Left lobe of liver (tissue), 2 donors: ENCODE measurements at regions not wholly inside any gene's neighbourhood (a gene's known extent, or its start where the extent isn't known, plus 50 kb on each side); places are given as distances from the start of the nearest gene placed in this dataset.

ENCODE experiments used
- ATAC-seq: fragments of 200-7000 bp; cut with Tn5 transposase; one replicate; pipeline ENCODE4 v1.9.1; 2020; ENCODE audit warnings: mild to moderate bottlenecking, moderate library complexity
- DNase-seq: peaks from one replicate; pipeline ENCODE4 v3.0.0-alpha.2; 2020; ENCODE audit warnings: low spot score
- donor health status: DM: no; HTN: no; CAD: no; lungs with moderate emphysema.
- donor health status: DM: no; HTN: yes; CAD: no.

DNA sequence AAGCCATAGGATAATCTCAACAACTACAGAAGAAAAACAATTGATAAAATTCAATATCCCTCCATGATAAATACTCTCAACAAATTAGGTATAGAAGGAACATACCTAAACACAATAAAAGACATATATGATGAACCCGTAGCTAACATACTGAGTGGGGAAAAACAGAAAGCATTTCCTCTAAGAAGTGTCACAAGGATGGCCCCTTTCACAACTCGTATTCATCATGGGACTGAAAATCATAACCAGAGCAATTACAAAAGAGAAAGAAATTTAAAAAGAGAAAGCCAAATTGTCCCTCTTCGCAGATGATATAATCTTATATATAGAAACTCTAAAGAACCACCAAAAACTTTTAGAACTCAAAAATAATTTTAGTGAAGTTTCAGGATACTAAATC is 146.3 kb upstream of the RGMB start:
- DNase-seq (no peak), ATAC-seq (no peak)

- no peak for ATAC-seq
- no peak for DNase-seq
Observed at GRCh38 chr5:98630621-98631020, 142.8 kb upstream of the RGMB start.

- DNase-seq (no peak), ATAC-seq (no peak)
Observed at GRCh38 chr5:98631311-98632054, 142.0 kb upstream of the RGMB start.

- no peak for DNase-seq
- no peak for ATAC-seq
Observed at GRCh38 chr5:98635656-98636055, 137.8 kb upstream of the RGMB start.

- ATAC-seq: no peak
Observed at GRCh38 chr5:98637116-98637515, 136.3 kb upstream of the RGMB start.

DNA sequence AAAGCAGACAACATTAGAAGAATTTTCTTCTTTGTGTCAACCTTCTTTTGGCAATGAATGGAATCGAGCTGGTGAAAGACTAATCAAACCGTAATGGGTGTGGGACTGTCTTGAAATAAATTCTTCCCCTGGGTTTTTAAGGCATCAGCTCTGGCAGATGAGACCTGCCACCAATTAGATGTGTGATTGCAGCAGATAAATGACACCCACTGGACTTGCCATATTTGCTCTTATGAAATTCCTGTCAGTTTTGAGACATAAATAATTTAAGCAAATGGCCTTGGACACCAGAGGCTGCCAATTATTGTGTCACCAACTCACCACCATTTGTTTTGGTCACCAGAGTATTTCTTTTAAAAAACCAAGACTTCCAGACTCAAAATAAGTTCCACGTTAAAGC is 135.9 kb upstream of the RGMB start:
- ATAC-seq: no peak
- no peak for DNase-seq

More at GRCh38 chr5:98637116-98637515, 136.3 kb upstream of the RGMB start:
- no peak for DNase-seq

DNA sequence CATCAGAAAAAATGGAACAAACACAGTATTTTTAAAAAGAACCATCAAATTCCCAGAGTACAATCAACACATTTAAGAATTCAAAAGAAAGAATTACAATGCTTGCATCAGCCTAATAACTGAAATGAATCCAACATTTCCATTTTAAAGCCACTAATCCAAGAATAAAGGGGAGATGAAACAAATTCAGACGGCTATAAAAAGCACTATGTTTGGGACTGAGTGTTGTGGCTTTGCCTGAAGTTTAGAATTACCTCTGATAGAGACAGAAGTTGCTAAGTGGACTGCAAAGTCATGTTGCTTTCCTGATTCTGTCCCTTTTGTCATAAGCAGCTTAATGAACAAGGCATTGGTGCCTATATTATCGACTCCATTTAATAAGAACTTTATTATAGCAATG is 135.4 kb upstream of the RGMB start:
- DNase-seq (no peak), ATAC-seq (no peak)

- DNase-seq (no peak), ATAC-seq (no peak)
Observed at GRCh38 chr5:98638701-98639100, 134.8 kb upstream of the RGMB start.

DNA sequence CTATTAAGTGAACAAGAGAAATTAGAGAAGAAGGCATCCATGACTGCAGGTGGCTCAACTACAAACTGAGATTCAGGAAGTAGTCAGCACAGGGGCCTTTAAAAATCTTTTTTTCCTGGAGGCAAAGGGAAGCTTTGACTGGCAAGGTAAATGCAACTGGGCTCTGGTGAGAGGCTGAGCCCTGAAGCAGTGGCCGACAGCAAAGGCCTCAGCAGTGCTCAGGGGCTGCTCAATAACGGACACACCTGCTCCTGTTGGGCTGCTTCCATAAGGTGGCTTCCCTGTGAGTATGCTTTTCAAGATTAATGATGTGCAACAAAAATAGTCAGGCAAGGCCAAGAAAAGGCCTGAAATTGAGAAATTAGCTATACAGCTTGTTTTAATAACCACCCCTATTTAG is 134.2 kb upstream of the RGMB start:
- DNase-seq: no peak
- no peak for ATAC-seq

DNA sequence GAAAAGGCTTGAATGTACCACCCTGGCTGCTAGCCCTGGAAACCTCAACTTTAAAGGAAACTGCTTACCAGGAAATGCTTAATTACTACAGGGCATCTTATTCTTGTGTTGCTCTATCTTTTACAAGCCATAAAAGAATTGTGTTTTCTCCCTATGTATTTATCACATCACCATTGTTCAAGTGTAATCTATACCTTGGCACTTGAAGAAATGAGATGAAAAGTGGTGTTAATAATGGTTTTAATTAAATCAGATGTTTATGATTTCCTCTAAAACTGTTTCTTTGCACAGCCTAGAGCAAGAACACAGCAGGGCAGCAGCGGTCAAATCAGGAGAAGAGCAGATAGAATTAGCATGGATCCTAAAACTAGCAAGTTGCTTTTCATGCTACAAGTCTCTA is 131.8 kb upstream of the RGMB start:
- no peak for ATAC-seq
- no peak for DNase-seq

- DNase-seq (no peak), ATAC-seq (no peak)
Observed at GRCh38 chr5:98643569-98643968, 129.9 kb upstream of the RGMB start.

DNA sequence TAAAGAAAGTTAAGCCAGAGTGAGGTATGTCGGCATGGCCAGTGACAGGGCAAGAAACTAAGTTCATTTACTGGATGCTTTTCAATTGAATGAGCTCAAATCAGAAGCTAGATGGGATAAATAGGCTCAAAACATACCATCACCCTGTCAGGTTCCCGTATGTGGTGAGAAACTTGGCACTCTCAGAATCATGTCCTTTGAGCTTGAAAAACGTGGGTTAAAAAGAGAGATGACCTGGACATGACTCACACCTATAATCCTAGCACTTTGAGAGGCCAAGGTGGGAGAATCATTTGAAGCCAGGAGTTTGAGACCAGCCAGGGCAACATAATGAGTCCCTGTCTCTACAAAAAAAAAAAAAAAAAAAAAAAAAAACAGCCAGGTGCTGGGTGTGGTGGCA is 121.7 kb upstream of the RGMB start:
- no peak for ATAC-seq
- DNase-seq: no peak

DNA sequence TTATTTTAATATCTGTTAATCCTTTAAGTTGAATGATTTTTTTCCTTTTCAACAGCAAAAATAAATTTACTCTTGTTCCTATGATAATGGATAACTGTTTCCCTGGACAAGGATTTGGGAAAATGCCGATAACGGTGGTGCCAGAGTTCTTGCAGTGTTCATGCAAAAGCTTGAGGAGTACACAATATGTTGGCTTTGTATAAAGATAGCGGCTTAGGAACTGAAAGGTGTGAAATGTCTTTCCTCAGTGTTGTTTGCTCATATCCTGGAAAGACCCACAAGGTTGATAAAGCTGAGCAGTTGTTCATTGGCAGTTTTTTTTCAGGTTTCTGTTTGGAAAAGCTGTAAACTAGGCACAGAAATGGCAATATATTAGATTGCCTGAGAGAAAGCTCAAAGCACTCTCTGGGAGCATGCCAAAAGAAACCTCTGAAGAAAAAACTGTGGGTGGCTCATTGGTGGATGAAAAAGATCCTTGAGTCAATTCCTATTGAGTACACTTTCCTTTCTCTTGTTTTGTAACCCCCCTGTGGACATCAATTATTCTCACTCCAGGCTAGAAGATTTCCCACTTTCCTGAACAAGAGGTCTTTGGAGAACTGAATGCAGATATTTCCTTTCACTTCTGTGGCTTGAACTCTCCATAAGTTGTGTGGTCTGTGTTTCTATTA is 117.2 kb upstream of the RGMB start:
- DNase-seq (no peak), ATAC-seq (no peak)

DNA sequence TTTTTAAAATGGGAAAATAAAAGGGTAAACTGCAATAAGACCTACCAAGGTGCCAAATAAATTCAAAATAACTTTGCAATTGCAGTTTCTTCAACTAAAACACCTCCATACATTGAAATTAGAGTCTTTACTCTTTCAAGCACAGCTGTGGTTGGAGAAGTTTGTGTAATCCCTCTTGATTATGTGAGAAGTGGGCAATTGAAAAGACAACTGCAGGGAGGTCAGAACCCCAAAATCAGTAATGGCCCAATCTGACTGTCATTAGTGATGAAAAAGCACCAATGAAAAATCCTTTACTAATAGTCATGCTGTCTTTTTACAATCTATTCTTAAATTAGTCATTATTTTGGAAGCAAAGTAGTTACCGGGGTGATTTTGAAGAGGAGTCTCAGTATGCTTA is 116.7 kb upstream of the RGMB start:
- no peak for ATAC-seq
- no peak for DNase-seq

- DNase-seq: no peak
- ATAC-seq: no peak
Observed at GRCh38 chr5:98657559-98657958, 115.9 kb upstream of the RGMB start.

GRCh38 chr5:98663521-98663920 is 109.9 kb upstream of the RGMB start:
- ATAC-seq (no peak), DNase-seq (no peak)

DNA sequence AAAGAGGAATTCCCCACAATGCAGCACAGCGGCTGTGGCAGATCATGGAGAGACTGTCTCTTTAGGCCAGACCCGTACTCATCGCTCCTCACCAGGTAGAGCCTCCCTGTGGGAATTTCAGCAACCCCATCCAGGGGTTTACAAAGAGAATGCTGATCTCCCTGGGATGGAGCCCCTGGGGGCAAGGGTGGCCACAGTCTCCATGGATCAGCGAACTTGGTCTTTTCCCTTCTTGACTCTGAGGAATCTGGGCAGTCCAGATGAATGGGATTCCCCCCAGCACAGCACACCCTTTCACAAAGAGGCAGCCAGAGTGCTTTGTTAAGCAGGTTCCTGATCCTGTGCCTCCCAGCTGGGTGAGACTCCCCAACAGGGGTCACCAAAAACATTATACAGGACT is 108.7 kb upstream of the RGMB start:
- DNase-seq (no peak), ATAC-seq (no peak)

- ATAC-seq: no peak
- DNase-seq: no peak
Observed at GRCh38 chr5:98679963-98680362, 93.5 kb upstream of the RGMB start.

- no peak for ATAC-seq
Observed at GRCh38 chr5:98690002-98690401, 83.5 kb upstream of the RGMB start.

DNA sequence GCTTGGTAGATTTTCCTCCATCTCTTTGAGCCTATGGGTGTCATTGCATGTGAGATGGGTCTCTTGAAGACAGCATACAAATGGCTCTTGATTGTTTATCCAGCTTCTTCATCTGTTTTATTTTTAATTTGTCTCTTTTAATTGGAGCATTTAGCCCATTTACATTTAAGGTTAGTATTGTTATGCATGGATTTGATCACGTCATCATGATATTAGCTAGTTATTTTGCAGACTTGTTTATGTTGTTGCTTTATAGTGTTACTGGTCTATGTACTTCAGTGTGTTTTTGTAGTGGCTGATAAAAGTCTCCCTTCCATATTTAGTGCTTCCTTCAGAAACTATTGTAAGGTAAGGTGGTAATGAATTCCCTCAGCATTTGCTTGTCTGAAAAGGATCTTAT is 78.6 kb upstream of the RGMB start:
- ATAC-seq (no peak), DNase-seq (no peak)

More at GRCh38 chr5:98690002-98690401, 83.5 kb upstream of the RGMB start:
- DNase-seq: no peak

GRCh38 chr5:98698359-98698758 is 75.1 kb upstream of the RGMB start:
- DNase-seq: no peak
- no peak for ATAC-seq

DNA sequence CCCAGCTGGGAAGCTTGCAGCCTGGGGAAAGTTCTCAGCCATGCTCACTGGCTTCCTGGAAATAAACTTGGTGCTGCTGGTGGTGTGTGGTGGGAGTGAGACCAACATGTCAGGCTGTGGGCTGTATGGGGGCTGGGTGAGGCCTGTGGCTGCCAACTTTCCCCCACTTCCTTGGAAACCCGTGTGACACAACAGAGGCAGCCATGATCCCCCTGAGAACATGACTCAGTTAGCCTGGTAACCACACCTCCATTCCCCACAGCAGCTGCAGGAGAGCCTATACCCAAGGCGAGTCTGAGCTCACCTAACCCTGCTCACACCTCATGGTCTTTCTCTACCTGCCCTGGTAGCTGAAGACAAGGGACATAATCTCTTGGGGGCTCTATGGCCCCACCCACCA is 72.7 kb upstream of the RGMB start:
- ATAC-seq (no peak), DNase-seq (no peak)

DNA sequence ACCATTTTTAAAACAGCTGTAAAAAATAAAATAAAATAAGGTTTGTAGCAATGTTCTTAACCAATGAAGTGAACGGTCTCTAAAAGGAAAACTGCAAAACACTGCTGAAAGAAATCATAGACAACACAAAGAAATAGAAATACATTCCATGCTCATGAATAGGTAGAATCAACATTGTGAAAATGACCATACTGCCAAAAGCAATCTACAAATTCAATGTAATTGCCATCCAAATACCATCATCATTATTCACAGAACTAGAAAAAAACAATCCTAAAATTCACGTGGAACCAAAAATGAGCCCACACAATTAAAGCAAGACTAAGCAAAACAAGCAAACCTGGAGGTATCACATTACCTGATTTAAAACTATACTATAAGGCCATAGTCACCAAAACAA is 67.6 kb upstream of the RGMB start:
- DNase-seq: no peak

More for the DNA sequence above, 67.6 kb upstream of the RGMB start:
- no peak for ATAC-seq
